GM18909 (cell line): ENCODE measurements at regions not wholly inside any gene's neighbourhood (a gene's known extent, or its start where the extent isn't known, plus 50 kb on each side); places are given as distances from the start of the nearest gene placed in this dataset.

Source experiments
- ATAC-seq: cut with Tn5 transposase; IDR thresholded peaks from one replicate; pipeline ENCODE4 v1.9.1; 2021; ENCODE audit warnings: mild to moderate bottlenecking; ENCODE audit not compliant: unreplicated experiment, poor library complexity

DNA sequence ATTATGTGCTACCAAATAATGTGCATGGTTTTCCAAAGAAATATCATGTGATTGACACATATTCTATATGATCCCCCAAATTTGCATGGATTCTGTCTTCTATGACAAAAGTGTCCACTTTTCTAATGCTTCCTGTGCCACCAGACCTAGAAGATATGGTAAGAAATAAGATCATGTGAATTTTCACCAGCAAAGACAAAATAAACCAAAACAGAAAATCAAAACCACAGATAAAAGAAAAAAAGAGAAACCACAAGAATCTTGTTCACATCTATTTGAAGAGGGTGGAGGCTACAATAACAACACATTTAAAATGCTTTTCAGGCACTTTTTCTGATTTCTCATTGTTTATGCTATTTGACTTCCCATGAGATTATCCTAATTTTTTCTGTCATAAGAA, 303.4 kb downstream of the DIPK2A start:
- ATAC-seq, result no peak

DNA sequence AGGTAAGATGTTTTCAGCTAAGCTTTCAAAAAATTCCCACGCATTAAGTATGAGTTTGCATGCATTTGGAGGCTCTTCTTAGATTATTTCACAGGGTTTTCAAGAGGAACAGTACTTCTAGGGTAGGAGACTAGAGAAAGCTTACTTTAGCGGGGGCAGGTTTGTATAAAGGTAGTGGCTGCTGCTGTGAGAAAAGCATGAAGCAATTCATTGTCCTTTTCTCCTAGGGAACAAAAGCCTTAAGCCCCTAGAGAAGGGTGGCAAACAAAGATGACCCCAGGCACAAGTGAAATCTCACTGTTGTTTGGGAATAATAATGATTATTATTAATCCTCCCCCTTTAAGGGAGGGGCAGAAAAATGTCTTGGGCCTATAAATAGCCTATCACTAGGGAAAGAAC, 310.7 kb downstream of the DIPK2A start:
- no peak for ATAC-seq

DNA sequence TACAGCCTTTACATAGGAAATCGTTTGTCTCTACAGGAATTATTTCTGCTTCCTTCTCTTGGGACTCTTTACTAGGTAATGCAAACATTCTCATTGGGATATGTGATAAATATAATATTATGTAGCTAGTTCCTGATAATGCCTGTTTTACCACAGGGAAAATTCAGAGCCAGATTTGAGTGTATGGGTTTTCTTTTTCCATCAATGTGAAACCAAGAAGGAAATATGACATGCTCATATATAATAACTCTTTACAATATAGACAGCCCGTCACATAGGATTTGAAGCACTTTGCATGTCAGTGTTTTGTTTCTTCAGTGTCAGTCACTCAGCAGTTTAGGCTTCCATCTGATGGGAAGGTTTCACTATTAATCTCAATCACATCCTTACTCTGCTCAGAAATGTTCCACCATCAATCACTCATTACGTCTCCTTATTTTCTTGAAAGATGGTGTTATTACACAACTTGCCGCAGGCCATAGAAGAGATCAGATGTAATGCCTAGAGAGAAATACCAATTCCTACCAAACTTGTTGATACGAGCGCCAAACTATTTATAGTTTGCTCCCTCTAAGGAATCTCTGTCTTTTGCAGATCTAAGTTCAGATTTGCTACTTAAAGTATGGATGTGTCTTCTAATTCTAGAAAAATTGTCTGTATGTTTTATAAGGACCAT, 314.8 kb downstream of the DIPK2A start:
- no peak for ATAC-seq

DNA sequence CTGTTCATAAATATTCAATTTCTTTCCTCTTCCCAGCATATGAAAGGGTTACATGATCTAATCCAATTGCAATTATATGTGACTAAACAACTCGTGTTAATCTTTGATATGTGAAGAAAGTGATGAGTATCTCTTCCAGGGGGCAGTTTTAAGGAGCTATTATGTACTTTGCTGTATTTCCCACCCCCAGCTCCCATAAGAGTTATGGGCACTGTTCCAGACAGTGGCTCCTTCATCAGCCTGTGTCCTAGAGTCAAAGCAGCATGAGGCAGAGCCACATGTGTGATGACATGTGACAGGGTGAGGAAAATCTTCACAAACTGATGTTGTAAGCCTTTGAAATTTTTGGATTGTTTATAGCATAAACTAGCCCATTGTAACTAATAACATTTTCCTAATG, 315.4 kb downstream of the DIPK2A start:
- ATAC-seq, result no peak

DNA sequence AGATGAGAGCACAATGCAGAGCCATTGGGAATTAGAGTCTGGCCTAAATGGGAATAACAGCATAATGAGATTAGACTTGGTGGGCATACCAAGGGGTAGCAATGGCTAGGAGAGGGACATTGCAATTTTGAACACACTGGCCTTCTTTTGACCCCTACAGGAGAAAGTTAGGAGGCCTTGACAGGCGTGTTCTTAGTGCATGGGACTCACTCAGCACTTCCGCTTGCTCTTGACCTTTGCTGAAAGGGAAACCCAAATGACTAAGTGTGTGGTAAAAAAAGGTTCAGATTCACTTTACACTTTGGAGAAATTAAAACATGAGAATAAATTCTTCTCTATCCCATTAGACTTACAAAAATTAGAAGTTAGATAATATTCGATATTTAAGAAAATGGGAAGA, 317.4 kb downstream of the DIPK2A start:
- ATAC-seq, result no peak

DNA sequence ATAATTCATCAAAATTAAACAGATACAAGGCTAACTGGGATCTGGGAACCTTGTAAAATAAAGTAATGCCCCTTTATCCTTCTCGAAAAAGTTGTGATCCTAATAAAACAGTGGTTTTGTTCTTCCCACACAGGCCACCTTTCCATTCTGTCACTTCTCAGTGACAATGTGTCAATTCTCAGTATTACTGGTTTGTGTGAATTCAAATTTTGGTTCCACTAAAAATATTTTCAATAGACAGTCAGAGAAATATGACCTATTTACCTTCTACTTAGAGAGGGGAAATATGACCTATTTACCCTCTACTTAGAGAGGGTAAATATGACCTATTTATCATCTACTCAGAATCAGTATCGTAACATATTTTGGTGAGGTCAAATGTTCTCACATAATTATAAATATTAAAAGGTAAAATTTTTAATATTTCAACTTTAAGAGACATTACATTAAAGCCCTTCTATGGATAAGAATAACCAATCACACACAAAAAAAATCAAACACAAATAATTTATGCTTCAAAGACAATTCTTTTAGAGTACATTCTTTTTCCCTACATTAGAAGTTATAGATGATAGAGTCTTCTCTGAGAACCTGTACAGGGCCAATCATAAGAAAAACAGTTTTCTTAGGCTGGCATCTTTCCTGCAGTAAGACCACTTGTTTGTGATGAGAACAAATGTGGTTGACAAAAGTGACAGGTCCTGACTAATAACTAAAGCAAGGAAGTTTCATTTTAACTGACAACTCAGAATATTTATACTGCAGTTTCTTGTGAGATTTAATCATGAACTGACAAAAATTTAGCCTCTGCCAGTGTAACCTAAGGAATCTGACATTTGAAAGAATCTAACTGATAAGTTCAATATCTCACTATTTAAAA, 323.3 kb downstream of the DIPK2A start:
- ATAC-seq, result peak; percentile 83

DNA sequence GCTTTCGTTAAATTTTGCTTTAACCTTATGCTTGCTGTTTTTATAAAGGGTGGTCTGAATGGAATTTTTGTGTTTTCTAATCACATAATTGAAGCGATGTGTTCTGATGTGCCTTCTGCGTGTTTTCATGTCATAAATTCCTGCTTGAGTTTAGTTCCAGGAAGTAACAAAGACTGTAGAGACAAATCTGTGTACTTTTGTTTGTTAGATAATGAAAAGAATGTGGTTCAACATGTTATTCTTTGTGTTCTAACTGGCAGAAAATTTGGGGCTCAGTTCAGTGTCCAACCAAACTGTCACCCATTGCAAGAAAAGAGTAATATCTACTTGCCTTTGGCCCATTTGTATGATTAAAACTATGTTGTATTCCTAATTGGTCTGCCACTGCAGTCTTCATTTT, 324.0 kb downstream of the DIPK2A start:
- no peak for ATAC-seq

DNA sequence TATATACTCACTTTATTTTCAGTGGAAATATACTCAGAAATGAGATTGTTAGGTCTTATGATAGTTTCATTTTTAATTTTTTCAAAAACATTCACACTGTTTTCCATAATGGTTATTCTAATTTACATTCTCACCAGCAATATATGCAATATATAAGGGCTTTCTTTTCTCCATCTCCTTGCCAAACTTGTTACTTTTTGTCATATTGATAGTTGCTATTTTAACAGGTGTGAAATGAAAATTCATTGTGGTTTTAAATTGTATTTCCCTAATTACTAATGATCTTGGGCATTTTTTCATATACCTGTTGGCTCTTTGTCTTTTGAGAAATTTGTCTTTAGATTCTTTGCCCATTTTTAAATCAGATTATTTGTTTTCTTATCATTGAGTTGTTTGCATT, 325.2 kb downstream of the DIPK2A start:
- no peak for ATAC-seq

DNA sequence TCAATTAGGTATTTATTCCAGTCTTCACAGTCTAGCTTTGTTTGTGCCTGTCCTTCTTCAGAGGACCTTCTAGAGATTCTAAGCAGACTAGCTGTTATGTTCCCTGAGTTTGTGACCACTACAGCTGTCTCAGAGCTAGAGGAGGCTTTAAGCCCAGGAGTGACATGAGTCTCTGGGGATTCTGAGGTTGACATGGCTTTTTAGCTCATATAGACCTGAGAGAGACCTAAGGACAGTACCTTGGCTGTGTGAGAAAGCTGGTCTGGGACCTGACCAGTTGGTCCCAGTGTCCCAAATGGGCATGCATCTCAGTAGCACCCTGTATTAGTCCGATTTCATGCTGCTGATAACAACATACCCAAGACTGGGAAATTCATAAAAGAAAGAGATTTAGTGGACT, 330.2 kb downstream of the DIPK2A start:
- no peak for ATAC-seq

DNA sequence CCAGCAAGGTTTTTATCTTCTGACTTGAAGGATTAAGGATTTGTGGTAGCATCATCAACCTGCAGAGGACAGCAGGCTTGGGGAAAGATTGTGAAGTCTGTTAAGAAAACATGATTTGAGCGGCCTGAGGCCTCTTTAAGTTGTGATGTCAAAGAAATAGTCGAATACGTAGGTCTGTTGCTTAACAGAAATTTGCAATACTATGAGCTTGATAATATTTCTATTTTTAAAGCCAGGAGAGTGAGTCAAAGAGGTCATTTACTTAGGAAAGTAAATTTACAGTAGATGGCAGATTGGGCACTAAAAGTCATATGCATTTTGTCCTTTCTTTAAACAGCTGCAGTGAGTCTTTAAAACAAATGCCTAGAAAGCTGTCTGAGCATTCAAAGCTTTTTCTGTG, 336.3 kb downstream of the DIPK2A start:
- ATAC-seq, result no peak

DNA sequence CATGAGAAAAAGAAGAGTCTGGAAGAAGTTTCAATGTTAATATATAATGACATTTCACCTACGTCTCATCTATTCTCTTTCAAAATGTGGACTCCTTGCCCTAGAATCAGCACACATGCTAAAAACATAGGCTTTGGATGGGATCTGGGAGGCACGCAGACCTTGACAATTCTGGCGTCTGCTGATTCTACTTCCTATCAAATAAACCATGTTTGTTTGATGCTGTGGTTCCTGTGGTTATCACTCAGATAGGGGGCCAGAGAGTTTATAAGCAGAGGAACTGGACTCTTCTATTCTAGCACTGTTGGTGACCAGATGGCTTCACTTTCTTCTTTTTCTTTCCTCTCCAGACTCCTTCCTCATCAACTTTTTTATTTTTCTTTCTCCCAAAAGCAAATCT, 336.8 kb downstream of the DIPK2A start:
- no peak for ATAC-seq

DNA sequence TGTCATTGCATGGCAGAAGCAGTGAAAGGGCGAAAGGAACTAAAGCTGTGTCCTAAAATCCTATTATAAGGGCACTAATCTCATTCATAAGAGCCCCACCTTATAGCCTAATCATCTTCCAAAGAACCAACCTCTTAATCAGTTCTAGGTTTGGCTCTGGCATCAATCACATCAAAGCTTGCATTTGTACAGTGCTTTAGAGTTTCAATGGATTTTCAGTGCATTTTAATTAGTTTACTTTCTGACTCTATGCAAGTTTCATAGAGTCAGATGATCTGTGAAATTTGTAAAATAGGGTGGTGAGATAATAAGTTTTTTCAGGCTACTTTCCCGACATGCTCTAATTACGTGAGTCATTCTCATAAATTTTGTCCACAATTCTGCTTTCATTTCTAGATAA, 341.1 kb downstream of the DIPK2A start:
- no peak for ATAC-seq

DNA sequence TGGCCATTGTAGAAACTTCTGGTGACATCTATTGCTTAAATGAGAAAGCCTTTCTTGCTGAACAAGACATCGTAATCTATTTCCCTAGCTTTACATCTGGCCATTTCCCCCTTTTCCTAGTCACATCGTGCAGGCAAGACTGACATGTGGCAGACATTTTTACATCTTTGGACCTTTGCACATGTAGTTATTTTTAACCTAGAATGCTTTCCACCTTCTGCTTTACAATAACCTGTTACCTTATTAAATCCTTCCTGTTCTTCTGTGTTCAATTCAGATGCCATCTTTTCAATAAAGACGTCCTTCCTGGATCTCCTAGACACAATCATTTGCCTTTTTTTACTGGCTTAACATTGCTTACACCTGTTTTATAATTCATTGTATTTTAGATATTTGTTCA, 343.3 kb downstream of the DIPK2A start:
- no peak for ATAC-seq

DNA sequence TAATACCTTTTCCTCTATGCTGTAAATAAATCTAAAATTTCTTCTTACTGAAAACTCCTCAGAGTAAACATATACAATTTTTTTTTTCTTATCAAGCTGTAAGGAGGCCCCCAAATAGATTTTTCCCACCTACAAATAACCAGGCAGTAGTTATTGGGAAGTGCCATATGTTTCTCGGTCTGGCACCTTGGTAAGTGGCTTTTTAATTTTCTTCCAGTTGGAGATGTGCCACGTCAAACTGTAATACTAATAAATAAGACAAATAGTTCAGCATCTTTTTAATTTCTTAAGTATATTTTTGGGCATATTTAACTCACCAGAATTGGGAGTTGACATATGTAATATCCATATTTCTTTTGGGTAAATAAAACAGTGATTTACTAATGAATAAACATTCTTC, 346.3 kb downstream of the DIPK2A start:
- ATAC-seq, result no peak

DNA sequence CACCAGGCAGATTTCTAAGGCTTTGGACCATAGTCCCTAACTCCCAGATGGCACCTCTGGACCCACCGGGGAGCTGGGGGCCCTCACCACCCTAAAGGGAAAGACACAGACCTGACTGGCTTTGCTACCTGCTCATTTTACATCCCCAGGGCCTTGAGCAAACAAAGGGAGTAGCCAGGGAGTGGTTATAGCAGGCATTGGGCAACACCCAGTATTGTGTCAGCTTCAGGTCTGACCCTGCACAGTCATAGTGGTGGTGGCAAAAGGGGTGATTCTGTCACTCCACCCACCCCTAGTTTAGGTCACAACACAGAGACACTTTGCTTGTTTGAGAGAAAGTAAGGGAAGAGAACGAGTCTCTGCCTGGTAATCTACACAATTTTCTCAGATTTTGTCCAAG, 352.5 kb downstream of the DIPK2A start:
- ATAC-seq, result no peak

DNA sequence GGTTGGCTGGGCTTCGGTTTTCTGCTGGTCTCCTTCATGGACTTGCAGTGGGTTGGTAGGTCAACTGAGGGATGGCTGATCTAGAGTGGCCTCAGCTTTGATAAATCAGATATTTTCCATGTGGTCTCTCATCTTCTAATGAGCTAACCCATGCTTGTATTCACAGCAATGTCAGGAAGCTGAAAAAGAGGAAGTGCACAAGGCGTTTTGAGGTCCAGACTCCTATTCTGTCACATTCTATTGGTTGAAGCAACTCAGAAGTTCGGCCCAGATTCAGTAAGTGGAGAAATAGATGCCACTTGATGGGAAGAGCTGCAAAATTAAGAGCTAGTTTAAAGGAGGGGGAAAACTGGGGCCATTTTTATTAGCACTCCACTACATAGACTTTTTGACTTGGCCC, 361.2 kb downstream of the DIPK2A start:
- ATAC-seq, result no peak

DNA sequence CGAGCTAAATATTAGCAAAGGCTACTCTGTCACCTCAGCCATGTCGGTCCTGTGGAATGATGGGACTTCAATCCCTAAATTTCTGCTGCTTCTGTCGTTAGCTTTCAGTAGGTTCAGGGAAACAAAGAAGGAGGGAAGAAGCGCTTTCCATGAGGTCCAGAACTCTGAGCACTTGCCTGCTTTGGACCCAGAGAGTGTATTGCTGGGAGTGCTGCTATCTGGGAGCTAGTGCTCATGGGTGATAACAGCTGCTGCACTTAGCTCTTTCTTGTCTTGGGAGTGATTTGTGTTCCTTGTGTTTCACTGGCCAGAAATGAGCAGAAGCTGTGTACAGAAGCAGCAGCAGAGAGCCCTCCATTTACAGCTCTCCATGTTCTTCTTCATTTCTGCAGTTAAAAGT, 369.8 kb downstream of the DIPK2A start:
- no peak for ATAC-seq

DNA sequence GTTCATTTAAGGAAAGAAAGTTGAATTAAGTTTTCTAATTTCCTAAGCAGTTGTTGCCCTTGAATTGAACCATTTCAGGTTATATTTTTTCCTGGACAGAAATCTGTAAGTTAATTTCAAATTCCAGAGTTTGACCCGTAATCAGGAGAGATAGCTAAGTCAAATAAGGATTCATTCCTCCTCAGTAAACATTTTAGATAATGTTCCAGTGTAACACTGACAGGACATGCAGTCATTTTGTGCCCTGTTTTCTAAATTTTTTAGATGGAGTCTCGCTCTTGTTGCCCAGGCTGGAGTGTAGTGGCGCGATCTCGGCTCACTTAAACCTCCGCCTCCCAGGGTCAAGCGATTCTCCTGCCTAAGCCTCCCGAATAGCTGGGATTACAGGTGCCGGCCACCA, 371.7 kb downstream of the DIPK2A start:
- no peak for ATAC-seq

DNA sequence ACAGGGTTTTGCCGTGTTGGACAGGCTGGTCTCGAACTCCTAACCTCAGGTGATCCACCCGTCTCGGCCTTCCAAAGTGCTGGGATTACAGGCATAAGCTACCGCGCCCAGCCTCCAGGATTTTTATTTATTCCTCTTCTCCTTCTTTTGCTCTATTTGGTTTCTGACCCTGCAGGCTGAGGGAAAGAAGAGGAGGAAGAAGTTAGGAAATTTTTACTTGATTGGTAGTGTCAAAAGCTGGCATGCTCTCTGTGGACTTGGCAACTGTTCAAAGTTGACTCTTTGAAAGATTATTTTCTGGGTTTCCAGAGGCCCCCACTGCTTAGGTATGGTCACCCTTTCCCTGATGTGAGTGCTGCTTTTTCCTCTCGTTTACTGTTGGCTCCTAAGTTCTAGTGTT, 372.2 kb downstream of the DIPK2A start:
- ATAC-seq, result no peak

DNA sequence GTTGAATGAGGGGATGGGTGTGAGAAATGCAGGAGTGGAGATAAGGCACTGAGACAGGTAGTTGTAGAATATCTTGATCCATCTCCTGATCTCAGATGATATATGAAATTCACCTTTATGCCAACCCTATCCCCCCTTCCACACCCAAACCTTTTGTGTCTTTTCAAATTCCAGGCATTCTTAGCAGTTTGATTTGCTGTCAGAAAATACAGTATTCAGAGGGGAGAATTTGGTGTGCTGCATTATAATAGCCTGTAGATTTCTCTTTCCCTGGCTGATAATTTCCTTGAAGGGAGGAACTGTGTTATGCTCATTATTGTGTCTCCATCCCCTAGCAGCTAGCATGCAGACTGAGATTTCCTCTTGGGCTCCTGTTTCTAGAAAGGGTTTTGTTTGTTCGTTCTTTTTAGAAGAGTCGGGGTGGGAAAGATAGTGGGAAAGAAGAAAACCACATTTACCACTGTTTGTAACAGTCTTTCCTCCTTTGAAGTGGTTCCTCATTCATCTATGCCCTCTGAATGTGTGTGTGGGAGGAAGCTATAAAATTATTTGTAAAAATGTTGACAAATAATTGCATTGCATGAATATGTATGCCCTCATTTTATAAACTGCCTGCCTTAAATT, 373.4 kb downstream of the DIPK2A start:
- no peak for ATAC-seq

DNA sequence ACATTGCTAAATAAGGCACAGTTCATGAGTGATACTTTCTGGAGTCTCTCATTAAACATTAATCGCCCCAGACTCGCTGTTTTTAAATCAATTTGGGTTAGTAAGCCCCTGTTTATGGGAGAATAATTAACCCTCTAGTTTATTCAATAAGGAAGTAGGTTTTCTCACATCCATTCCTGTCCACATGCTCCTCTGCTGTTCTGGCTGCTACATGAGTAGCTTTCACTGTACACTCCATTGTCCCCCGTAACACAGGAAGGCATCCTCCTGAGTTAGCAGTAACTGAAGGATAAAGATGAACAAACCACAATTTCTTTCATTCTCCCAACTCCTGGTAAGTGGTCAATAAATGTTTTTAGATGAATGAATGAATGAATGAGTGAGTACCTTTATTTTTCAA, 378.5 kb downstream of the DIPK2A start:
- no peak for ATAC-seq

DNA sequence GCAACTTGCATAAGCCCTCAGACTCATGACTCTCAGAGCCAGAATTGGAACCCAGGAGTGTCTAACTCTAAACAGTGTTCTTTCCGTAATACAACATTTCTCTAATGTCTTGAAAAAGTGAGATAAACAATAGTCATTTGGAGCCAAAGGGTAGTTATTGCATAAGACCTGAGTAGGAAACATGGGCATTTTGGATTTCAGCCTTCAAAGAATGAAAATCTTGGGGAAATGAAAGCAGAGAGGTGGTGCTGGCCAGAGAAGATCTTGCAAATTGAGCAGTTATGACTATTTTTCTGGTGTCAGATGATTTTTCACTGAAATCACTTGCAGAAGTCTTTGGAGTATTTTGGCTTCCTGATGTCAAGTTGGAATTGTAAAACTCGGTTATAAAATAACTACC, 379.4 kb downstream of the DIPK2A start:
- ATAC-seq, result no peak
